ENCODE measurements at regions not wholly inside any gene's neighbourhood (a gene's known extent, or its start where the extent isn't known, plus 50 kb on each side); places are given as distances from the start of the nearest gene placed in this dataset.

- TF ChIP-seq, protein P1, sequence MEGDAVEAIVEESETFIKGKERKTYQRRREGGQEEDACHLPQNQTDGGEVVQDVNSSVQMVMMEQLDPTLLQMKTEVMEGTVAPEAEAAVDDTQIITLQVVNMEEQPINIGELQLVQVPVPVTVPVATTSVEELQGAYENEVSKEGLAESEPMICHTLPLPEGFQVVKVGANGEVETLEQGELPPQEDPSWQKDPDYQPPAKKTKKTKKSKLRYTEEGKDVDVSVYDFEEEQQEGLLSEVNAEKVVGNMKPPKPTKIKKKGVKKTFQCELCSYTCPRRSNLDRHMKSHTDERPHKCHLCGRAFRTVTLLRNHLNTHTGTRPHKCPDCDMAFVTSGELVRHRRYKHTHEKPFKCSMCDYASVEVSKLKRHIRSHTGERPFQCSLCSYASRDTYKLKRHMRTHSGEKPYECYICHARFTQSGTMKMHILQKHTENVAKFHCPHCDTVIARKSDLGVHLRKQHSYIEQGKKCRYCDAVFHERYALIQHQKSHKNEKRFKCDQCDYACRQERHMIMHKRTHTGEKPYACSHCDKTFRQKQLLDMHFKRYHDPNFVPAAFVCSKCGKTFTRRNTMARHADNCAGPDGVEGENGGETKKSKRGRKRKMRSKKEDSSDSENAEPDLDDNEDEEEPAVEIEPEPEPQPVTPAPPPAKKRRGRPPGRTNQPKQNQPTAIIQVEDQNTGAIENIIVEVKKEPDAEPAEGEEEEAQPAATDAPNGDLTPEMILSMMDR (IDR thresholded peaks at IDR 0.05) = no peak
- TF ChIP-seq EP300 (IDR thresholded peaks at IDR 0.05; ENCODE audit: low read depth) (no peak), POLR2A (IDR thresholded peaks at IDR 0.05) (no peak), POLR2AphosphoS5 (IDR thresholded peaks at IDR 0.05) (no peak)
Observed at GRCh38 chr3:146884721-146885120, 279.6 kb upstream of the PLSCR5 start.
